Lung (tissue), 11 donors: ENCODE measurements at regions not wholly inside any gene's neighbourhood (a gene's known extent, or its start where the extent isn't known, plus 50 kb on each side); places are given as distances from the start of the nearest gene placed in this dataset.
"Not testable (repeated sequence)": the region's sequence is repeated elsewhere in the genome, so short reads cannot be mapped to it uniquely, and the experiment has no call there.

Experiments used
- ATAC-seq: fragments of 200-7000 bp; cut with Tn5 transposase; one replicate; pipeline ENCODE4 v1.9.1; 2020; ENCODE audit warnings: moderate number of reproducible peaks; ENCODE audit not compliant: insufficient read depth, low FRiP score
- DNase-seq, 3 donors: peaks; one replicate each; pipeline ENCODE4 v3.0.0-alpha.2; 2013 to 2017
- H3K27ac ChIP-seq, 2 donors: one replicate each; pipeline ENCODE4 v1.5.1; 2013; ENCODE audit warnings: mild to moderate bottlenecking in 2 of 2, moderate library complexity in 2 of 2, control low read depth in 1 of 2, inconsistent platforms in 1 of 2, low read depth in 1 of 2, low read length in 1 of 2
- H3K27me3 ChIP-seq, 3 donors: one replicate each; pipeline ENCODE4 v1.5.1; 2013; ENCODE audit warnings: low read length in 2 of 3; ENCODE audit not compliant: control insufficient read depth in 3 of 3, insufficient read depth in 3 of 3
- H3K36me3 ChIP-seq, 4 donors: one replicate each; pipeline ENCODE4 v1.5.1; 2013; ENCODE audit warnings: low read length in 4 of 4, mild to moderate bottlenecking in 1 of 4, moderate library complexity in 1 of 4; ENCODE audit not compliant: control insufficient read depth in 4 of 4, insufficient read depth in 4 of 4
- H3K4me1 ChIP-seq, 5 donors: one replicate each; pipeline ENCODE4 v1.5.1; 2013; ENCODE audit warnings: low read length in 5 of 5, mild to moderate bottlenecking in 2 of 5, moderate library complexity in 1 of 5; ENCODE audit not compliant: control insufficient read depth in 5 of 5, insufficient read depth in 5 of 5
- H3K4me3 ChIP-seq: one replicate; pipeline ENCODE4 v1.5.1; 2013; ENCODE audit warnings: mild to moderate bottlenecking, control low read depth, moderate library complexity
- H3K9ac ChIP-seq, 2 donors: one replicate each; pipeline ENCODE4 v1.5.1; 2013; ENCODE audit warnings: low read length in 2 of 2, control low read depth in 1 of 2; ENCODE audit not compliant: insufficient read depth in 1 of 2
- H3K9me3 ChIP-seq, 4 donors: one replicate each; pipeline ENCODE4 v1.5.1; 2013; ENCODE audit warnings: low read length in 3 of 4, mild to moderate bottlenecking in 1 of 4, moderate library complexity in 1 of 4; ENCODE audit not compliant: control insufficient read depth in 4 of 4, insufficient read depth in 3 of 4
- CTCF ChIP-seq: IDR thresholded peaks from 2 replicates; pipeline ENCODE4 v1.5.1; 2012; ENCODE audit warnings: mild to moderate bottlenecking; ENCODE audit errors: control extremely low read depth, extremely low read depth
- WGBS, 2 donors: extraction: QIAGEN DNeasy Blood & Tissue Kit; methylation state at CpG; one replicate each; pipeline ENCODE4 v1.1.7; 2013; 5-methylcytosine and 5-hydroxymethylcytosine counted together
- donor health status: control.
- donor health status: control.
- donor health status: Bipolar disorder and iron deficiency.
- donor health status: healthy.
- donor health status: DM: yes; HTN: yes; CAD: no.

DNA sequence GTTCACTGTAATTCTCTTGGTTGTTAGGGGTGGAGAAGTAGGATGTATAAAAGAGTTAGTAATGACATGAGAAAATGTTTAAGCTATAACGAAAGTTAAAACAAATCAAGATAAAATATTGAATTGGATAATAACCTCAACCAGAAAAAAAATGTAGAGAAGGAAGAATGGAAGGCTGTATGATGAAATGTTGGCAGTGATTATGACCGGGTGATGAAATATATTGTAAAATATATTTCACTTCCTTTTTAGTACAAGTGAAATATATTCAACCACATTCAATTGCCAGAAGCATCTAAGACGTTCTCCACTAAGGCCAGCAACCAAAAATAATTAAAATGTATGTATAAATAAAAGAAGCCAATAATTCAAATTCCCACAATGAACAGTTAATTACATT, 309.3 kb upstream of the FGF13 start:
- TF ChIP-seq CTCF, result no peak
- 27 to 45% methylated on average over 3 of the region's 3 CpGs for WGBS, 2 donors
- ATAC-seq, result no peak

GRCh38 chrX:139018436-139018835, 306.9 kb upstream of the FGF13 start:
- H3K4me3 ChIP-seq, result no peak overlapping the region
- ATAC-seq (no peak), DNase-seq (no peak)
- H3K9me3 ChIP-seq, result peaks cover 0 to 3% (median 0%) of the 10 kb centered on the region in 4 donors
- no peaks in the 10 kb centered on the region for H3K36me3 ChIP-seq
- no peak overlapping the region for H3K9ac ChIP-seq
- no peaks in the 10 kb centered on the region for H3K4me1 ChIP-seq
- WGBS, 2 donors, result 65 to 91% methylated on average over 2 of the region's 2 CpGs
- no peak overlapping the region for H3K27ac ChIP-seq
- no peak for TF ChIP-seq CTCF
- peaks cover 0 to 2% (median 0%) of the 10 kb centered on the region in 3 donors for H3K27me3 ChIP-seq

More for the DNA sequence above, 309.3 kb upstream of the FGF13 start:
- peaks cover 0 to 3% (median 0%) of the 10 kb centered on the region in 4 donors for H3K9me3 ChIP-seq
- H3K27me3 ChIP-seq, result peaks cover 0 to 2% (median 0%) of the 10 kb centered on the region in 3 donors
- DNase-seq, result no peak
- H3K9ac ChIP-seq, result no peak overlapping the region
- H3K36me3 ChIP-seq, result no peaks in the 10 kb centered on the region
- no peak overlapping the region for H3K4me3 ChIP-seq
- no peaks in the 10 kb centered on the region for H3K4me1 ChIP-seq
- H3K27ac ChIP-seq, result no peak overlapping the region

- Histone ChIP-seq H3K4me1 (no peaks in the 10 kb centered on the region), H3K4me3 (no peak overlapping the region), H3K27ac (no peak overlapping the region), H3K27me3 (peaks cover 0 to 2% (median 0%) of the 10 kb centered on the region in 3 donors), H3K9ac (no peak overlapping the region), H3K36me3 (no peaks in the 10 kb centered on the region), H3K9me3 (peaks cover 0 to 3% (median 0%) of the 10 kb centered on the region in 4 donors)
- no peak for ATAC-seq
- no peak for TF ChIP-seq CTCF
- 93 to 100% methylated on average over 1 of the region's 1 CpG for WGBS, 2 donors
- no peak for DNase-seq
These were observed 304.1 kb upstream of the FGF13 start for GRCh38 chrX:139015627-139016026.

DNA sequence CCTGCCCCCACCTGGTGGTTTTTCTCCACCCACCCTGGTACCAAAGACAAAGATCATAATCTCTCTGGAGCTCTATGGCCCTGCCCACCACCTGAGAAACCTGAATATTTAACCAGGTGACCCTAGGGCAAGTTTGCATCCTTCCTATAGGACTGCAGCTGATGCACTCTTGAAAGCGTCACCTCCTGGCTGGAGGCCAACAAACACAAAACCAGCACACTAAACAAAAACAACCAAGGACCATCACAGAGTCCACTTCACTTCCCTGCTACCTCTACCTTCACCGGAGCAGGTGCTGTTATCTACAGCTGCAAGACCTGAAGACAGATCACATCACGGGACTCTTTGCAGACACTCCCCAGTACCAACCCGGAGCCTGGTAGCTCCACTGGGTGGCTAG, 296.7 kb upstream of the FGF13 start:
- DNase-seq, result no peak
- Histone ChIP-seq H3K4me3 (no peak overlapping the region), H3K4me1 (no peaks in the 10 kb centered on the region), H3K27me3 (no peaks in the 10 kb centered on the region), H3K9ac (no peak overlapping the region), H3K36me3 (no peaks in the 10 kb centered on the region), H3K27ac (no peak overlapping the region), H3K9me3 (peaks cover 0 to 4% (median 0%) of the 10 kb centered on the region in 4 donors)
- WGBS, 2 donors, result 69 to 78% methylated on average over 4 of the region's 4 CpGs
- ATAC-seq, result no peak
- TF ChIP-seq CTCF, result no peak

DNA sequence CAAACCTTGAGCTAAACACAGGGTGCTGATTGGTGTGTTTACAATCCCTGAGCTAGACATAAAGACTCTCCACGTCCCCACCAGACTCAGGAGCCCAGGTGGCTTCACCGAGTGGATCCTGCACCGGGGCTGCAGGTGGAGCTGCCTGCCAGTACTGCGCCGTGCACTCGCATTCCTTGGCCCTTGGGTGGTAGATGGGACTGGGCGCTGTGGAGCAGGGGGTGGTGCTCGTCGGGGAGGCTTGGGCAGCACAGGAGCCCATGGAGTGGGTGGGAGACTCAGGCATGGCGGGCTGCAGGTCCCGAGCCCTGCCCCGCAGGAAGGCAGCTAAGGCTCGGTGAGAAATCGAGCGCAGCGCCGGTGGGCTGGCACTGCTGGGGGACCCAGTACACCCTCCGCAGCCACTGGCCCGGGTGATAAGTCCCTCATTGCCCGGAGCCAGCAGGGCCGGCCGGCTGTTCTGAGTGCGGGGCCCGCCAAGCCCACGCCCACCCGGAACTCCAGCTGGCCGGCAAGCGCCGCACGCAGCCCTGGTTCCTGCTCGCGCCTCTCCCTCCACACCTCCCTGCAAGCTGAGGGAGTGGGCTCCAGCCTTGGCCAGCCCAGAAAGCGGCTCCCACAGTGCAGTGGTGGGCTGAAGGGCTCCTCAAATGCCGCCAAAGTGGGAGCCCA, 292.5 kb upstream of the FGF13 start:
- H3K36me3 ChIP-seq, H3K9me3 ChIP-seq, H3K27me3 ChIP-seq, DNase-seq, H3K4me3 ChIP-seq, H3K27ac ChIP-seq, H3K4me1 ChIP-seq, H3K9ac ChIP-seq, ATAC-seq: not testable (repeated sequence)
- 90 to 93% methylated on average over 8 to 32 of the region's 34 CpGs for WGBS, 2 donors
